AG04450 (cell line): ENCODE measurements at regions not wholly inside any gene's neighbourhood (a gene's known extent, or its start where the extent isn't known, plus 50 kb on each side); places are given as distances from the start of the nearest gene placed in this dataset.

Experiments used
- CTCF ChIA-PET: fragments of 300-600, 350-600 bp; formaldehyde crosslinking; extraction: SDS; loops from one replicate; lab custom pipeline; 2022; ENCODE audit warnings: antibody characterized with exemption, inconsistent platforms; lab: Charles Lee
- POLR2A ChIA-PET: fragments of 350-600 bp; formaldehyde crosslinking; extraction: SDS; loops from one replicate; lab custom pipeline; 2021; ENCODE audit warnings: antibody characterized with exemption, inconsistent platforms; lab: Yijun Ruan, JAX
- DNase-seq: peaks from one replicate; pipeline ENCODE4 v3.0.0-alpha.2; 2011; ENCODE audit warnings: low read depth, low spot score
- H3K27ac ChIP-seq: one replicate; pipeline ENCODE4 v1.5.1; 2012; ENCODE audit warnings: low read depth, low read length, control low read depth
- H3K27me3 ChIP-seq: one replicate; pipeline ENCODE4 v1.6.0; 2012; ENCODE audit warnings: low read length; ENCODE audit not compliant: control insufficient read depth, insufficient read depth
- H3K4me3 ChIP-seq: 2 replicates; pipeline ENCODE4 v1.5.1; 2011; ENCODE audit warnings: mild to moderate bottlenecking, low read depth, low read length, control low read depth
- H3K9me3 ChIP-seq: 2 replicates; pipeline ENCODE4 v1.5.1; 2012; ENCODE audit warnings: low read length; ENCODE audit not compliant: control insufficient read depth, insufficient read depth
- CTCF ChIP-seq: IDR thresholded peaks from 2 replicates; pipeline ENCODE4 v1.5.1; 2011; ENCODE audit warnings: low read depth, low read length, control low read depth, inconsistent platforms

DNA sequence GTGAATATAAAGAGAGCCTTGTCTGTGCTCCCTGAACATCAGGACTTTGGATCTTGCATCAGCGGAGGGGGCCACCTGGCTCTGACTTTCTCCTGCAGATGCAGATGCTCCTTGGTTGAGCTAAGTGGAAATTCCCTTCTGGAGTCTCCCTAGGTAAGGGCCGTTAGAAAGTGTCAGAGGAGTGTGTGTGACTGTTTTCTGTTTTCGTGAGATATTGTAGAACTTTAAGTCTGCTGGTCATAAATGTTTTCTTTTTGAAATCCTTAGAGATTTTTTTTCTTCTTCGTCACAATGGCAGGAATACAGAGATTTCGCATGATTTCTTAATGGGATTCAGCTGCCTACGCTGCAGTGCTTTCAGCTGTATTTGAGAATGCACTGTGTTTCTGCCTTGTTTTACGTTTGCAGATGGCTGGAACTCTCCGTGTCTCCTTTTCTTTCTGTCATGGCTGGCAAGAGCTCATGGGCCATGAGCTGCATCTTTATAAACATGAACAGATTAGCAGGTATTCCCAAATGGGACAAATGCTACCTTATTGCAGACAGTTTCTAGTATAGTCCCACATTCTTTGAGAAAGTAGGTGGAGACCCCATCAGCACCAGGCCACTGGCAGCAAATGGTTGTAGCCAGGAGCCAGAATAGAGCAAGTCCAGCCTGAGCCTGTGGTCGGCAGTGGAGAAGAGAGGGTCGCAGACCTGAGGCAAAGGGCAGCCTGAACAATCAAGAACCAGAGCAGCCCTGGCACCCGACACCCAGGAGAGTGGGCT is 76.2 kb upstream of the FRMD6 start:
- H3K27ac ChIP-seq: no peak overlapping the region
- no peak overlapping the region for H3K4me3 ChIP-seq
- H3K9me3 ChIP-seq: no peaks in the 10 kb centered on the region
- ChIA-PET CTCF (no interaction called here), POLR2A (interaction anchor here (0.6 kb wide), 1 partner anchor 81 kb away, joined by 6 read pairs; no protein-coding TSS in a partner anchor)
- no peak for TF ChIP-seq CTCF
- no peak for DNase-seq
- no peaks in the 10 kb centered on the region for H3K27me3 ChIP-seq

DNA sequence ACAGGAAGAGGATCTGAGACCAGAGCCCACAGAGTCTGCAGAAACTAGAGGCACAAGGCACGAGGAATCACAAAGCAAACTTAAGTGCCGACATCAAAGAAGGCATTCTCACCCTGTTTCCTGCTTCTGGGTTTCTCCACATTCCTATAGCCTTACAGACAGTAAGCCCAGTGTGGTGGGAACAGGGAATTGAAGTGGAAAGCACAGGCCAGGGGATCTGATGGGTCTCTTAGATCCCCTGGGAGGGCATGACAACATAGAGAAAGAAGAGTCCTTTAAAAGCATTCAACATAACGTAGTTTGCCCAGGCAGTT is 75.6 kb upstream of the FRMD6 start:
- DNase-seq: no peak
- Histone ChIP-seq H3K9me3 (no peaks in the 10 kb centered on the region), H3K4me3 (no peak overlapping the region), H3K27ac (no peak overlapping the region), H3K27me3 (no peaks in the 10 kb centered on the region)
- POLR2A ChIA-PET: interaction anchor here (0.6 kb wide), 1 partner anchor 80 kb away, joined by 6 read pairs; no protein-coding TSS in a partner anchor
- TF ChIP-seq CTCF: no peak
- CTCF ChIA-PET: no interaction called here

DNA sequence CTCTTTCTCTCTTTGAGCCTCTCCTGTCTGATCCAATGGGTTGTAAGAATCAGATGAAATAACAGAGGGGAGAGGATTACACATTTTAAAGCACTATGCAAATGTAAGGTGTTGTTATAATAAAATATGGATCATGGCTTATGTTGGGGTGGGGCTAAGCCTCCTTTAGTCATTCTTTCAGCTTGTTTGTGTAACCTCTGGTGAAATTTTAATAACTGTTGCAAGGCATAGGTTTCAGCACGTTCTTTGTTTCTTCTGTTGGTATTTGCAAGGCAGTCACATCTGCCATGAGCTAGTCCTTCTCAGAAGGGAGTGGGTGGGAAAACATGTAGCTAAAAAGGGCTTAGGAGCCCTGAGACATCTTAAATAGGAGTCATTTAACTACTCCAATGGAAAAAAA is 74.8 kb upstream of the FRMD6 start:
- H3K9me3 ChIP-seq: no peaks in the 10 kb centered on the region
- H3K27ac ChIP-seq: no peak overlapping the region
- no peak overlapping the region for H3K4me3 ChIP-seq
- no peak for DNase-seq
- ChIA-PET CTCF (interaction anchor here (0.6 kb wide), 1 partner anchor 159 kb away, joined by 3 read pairs; no protein-coding TSS in a partner anchor), POLR2A (no interaction called here)
- no peaks in the 10 kb centered on the region for H3K27me3 ChIP-seq
- no peak for TF ChIP-seq CTCF

GRCh38 chr14:51578853-51579252 is 72.9 kb upstream of the FRMD6 start:
- H3K27me3 ChIP-seq: no peaks in the 10 kb centered on the region
- H3K9me3 ChIP-seq: no peaks in the 10 kb centered on the region
- H3K4me3 ChIP-seq: no peak overlapping the region
- ChIA-PET CTCF (no interaction called here), POLR2A (no interaction called here)
- TF ChIP-seq CTCF: no peak
- no peak overlapping the region for H3K27ac ChIP-seq
- DNase-seq: no peak

DNA sequence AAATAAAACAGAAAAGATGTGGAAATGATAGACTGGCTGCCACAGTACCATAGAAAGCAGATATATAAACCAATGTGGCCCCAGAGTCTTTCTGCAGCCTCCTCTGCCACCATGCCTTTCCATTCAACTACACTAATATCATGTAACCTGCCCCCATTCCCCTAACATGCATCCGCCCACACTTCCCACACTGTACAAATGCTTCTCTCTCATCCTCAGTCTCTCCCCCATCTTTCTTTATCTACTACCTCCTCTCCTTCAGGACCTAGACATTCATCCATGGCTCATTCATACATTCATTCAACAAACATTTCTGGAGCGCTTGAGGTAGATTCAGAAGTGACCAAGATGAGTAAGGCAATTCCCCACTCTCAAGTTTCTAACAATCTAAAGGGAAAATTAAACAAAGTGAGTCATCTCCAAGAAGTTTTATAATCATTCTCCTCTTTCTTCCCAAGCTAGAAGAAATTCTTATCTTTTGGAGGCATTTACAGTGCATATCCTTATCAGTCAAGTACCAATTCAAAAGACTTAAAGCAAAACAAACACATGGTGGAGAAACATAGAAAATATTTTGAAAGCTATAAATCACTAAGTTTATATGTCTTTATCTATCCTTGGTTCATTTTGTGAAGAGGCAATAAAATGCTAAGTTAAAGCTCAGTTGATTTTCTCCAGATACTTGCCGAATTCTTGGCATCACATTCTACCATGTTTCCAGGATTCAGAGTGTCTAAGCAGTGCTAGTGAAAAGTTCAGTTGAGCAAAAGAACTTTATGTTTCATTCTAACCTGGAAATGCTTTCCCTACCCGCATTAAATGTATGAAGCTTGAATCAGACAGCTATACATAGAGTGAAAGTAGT is 70.5 kb upstream of the FRMD6 start:
- H3K4me3 ChIP-seq: no peak overlapping the region
- ChIA-PET CTCF (no interaction called here), POLR2A (interaction anchor here (0.8 to 1.9 kb wide), 4 partner anchors 16 to 71 kb away, joined by 4 to 5 read pairs (median 4); no protein-coding TSS in a partner anchor)
- no peaks in the 10 kb centered on the region for H3K27me3 ChIP-seq
- H3K9me3 ChIP-seq: no peaks in the 10 kb centered on the region
- DNase-seq: peak; percentile 57
- H3K27ac ChIP-seq: no peak overlapping the region
- TF ChIP-seq CTCF: no peak
